HPDE6-E6E7 (cell line): ENCODE measurements at regions not wholly inside any gene's neighbourhood (a gene's known extent, or its start where the extent isn't known, plus 50 kb on each side); places are given as distances from the start of the nearest gene placed in this dataset.

Experiments used
- DNase-seq: peaks from one replicate; pipeline ENCODE4 v3.0.0; 2011; ENCODE audit warnings: missing footprints; ENCODE audit errors: extremely low spot score

- DNase-seq: no peak
Observed at GRCh38 chr3:110528305-110529121, 543.1 kb upstream of the NECTIN3 start.

GRCh38 chr3:110530902-110531301, 540.7 kb upstream of the NECTIN3 start:
- DNase-seq: no peak

- no peak for DNase-seq
Observed at GRCh38 chr3:110533089-110533488, 538.5 kb upstream of the NECTIN3 start.

GRCh38 chr3:110542552-110543150, 529.0 kb upstream of the NECTIN3 start:
- no peak for DNase-seq

GRCh38 chr3:110544730-110545129, 526.9 kb upstream of the NECTIN3 start:
- no peak for DNase-seq

GRCh38 chr3:110550511-110550910, 521.1 kb upstream of the NECTIN3 start:
- DNase-seq: no peak

- DNase-seq: no peak
Observed at GRCh38 chr3:110562621-110563020, 509.0 kb upstream of the NECTIN3 start.

- no peak for DNase-seq
Observed at GRCh38 chr3:110564674-110565073, 506.9 kb upstream of the NECTIN3 start.

GRCh38 chr3:110567029-110567428, 504.6 kb upstream of the NECTIN3 start:
- no peak for DNase-seq

GRCh38 chr3:110568246-110568645, 503.4 kb upstream of the NECTIN3 start:
- peak; percentile 45 for DNase-seq

- no peak for DNase-seq
Observed at GRCh38 chr3:110569073-110569472, 502.5 kb upstream of the NECTIN3 start.

GRCh38 chr3:110575702-110576101, 495.9 kb upstream of the NECTIN3 start:
- no peak for DNase-seq

- DNase-seq: peak; percentile 23
Observed at GRCh38 chr3:110576960-110577359, 494.7 kb upstream of the NECTIN3 start.

GRCh38 chr3:110577854-110578253, 493.8 kb upstream of the NECTIN3 start:
- no peak for DNase-seq

GRCh38 chr3:110579840-110580550, 491.6 kb upstream of the NECTIN3 start:
- DNase-seq: no peak

- no peak for DNase-seq
Observed at GRCh38 chr3:110583373-110583935, 488.2 kb upstream of the NECTIN3 start.

- DNase-seq: no peak
Observed at GRCh38 chr3:110588906-110589305, 482.7 kb upstream of the NECTIN3 start.

GRCh38 chr3:110589341-110589740, 482.3 kb upstream of the NECTIN3 start:
- no peak for DNase-seq

- no peak for DNase-seq
Observed at GRCh38 chr3:110593749-110594148, 477.9 kb upstream of the NECTIN3 start.

- DNase-seq: no peak
Observed at GRCh38 chr3:110598847-110599490, 472.6 kb upstream of the NECTIN3 start.

GRCh38 chr3:110608566-110608965, 463.1 kb upstream of the NECTIN3 start:
- DNase-seq: no peak

GRCh38 chr3:110612045-110612444, 459.6 kb upstream of the NECTIN3 start:
- DNase-seq: no peak
